ENCODE measurements at regions not wholly inside any gene's neighbourhood (a gene's known extent, or its start where the extent isn't known, plus 50 kb on each side); places are given as distances from the start of the nearest gene placed in this dataset.
A peak's percentile ranks its signal among the peaks of the same experiment; 100 is the strongest.

- H3K79me1 ChIP-seq (replicated peaks; ENCODE audit: low read length, poor library complexity, severe bottlenecking) = no peaks in the 10 kb centered on the region
- H4K91ac ChIP-seq (ENCODE audit: low read length) = no peak overlapping the region
- H3K27me3 ChIP-seq (ENCODE audit: control insufficient read depth in 1 of 2, insufficient read depth in 1 of 2, low read length in 2 of 2) = no peaks in the 10 kb centered on the region
- peaks cover 0 to 3% of the 10 kb centered on the region in 2 experiments for H3K36me3 ChIP-seq (ENCODE audit: control insufficient read depth in 1 of 2, insufficient read depth in 2 of 2, low read depth in 1 of 2, low read length in 2 of 2)
- H2BK120ac ChIP-seq (ENCODE audit: low read depth, low read length) = no peak overlapping the region
- H3K18ac ChIP-seq (ENCODE audit: low read depth in 1 of 2, low read length in 2 of 2) = no peak overlapping the region
- H4K8ac ChIP-seq (ENCODE audit: low read length) = no peak overlapping the region
- DNase-seq = no peak
- H3K27ac ChIP-seq (ENCODE audit: low read length, poor library complexity, severe bottlenecking) = no peak overlapping the region
- no peak overlapping the region for H3K4me3 ChIP-seq (ENCODE audit: insufficient read depth in 1 of 2, low read depth in 1 of 2, low read length in 2 of 2)
- H3K4me1 ChIP-seq (ENCODE audit: control insufficient read depth, insufficient read depth, low read depth, low read length) = no peaks in the 10 kb centered on the region
- no peak overlapping the region for H3K9ac ChIP-seq (ENCODE audit: low read length)
- H2BK15ac ChIP-seq (ENCODE audit: low read depth, poor library complexity, severe bottlenecking) = no peak overlapping the region
- WGBS = 95% methylated on average over 28 of the region's 28 CpGs
- no peak overlapping the region for H3K4ac ChIP-seq (ENCODE audit: low read depth in 1 of 2, low read length in 2 of 2)
- no peak overlapping the region for H2AK5ac ChIP-seq (ENCODE audit: low read length, severe bottlenecking)
- H3K4me2 ChIP-seq (ENCODE audit: low read length, poor library complexity, severe bottlenecking) = no peak overlapping the region
- no peaks in the 10 kb centered on the region for H3K9me3 ChIP-seq (ENCODE audit: control insufficient read depth, low read length)
- H2BK5ac ChIP-seq (ENCODE audit: low read depth, low read length, poor library complexity, severe bottlenecking) = no peak overlapping the region
- H2BK12ac ChIP-seq (ENCODE audit: low read length in 2 of 2) = no peak overlapping the region
- H3K23ac ChIP-seq (ENCODE audit: low read length in 2 of 2) = no peak overlapping the region
- no peak overlapping the region for H2AFZ ChIP-seq (ENCODE audit: low read depth, low read length)
- H3K14ac ChIP-seq (ENCODE audit: low read length in 2 of 2) = peak overlapping the region in 1 of 2 experiments; percentile 49
Observed at GRCh38 chr1:87636198-87636892, 307.7 kb downstream of the LMO4 start.

- Histone ChIP-seq H3K4ac (ENCODE audit: low read depth in 1 of 2, low read length in 2 of 2) (no peak overlapping the region), H3K23ac (ENCODE audit: low read length in 2 of 2) (no peak overlapping the region), H3K36me3 (ENCODE audit: control insufficient read depth in 1 of 2, insufficient read depth in 2 of 2, low read depth in 1 of 2, low read length in 2 of 2) (peaks cover 0 to 3% of the 10 kb centered on the region in 2 experiments), H2BK12ac (ENCODE audit: low read length in 2 of 2) (no peak overlapping the region), H3K9me3 (ENCODE audit: control insufficient read depth, low read length) (no peaks in the 10 kb centered on the region), H3K9ac (ENCODE audit: low read length) (no peak overlapping the region), H4K8ac (ENCODE audit: low read length) (no peak overlapping the region), H2AFZ (ENCODE audit: low read depth, low read length) (no peak overlapping the region), H3K4me2 (ENCODE audit: low read length, poor library complexity, severe bottlenecking) (no peak overlapping the region), H3K18ac (ENCODE audit: low read depth in 1 of 2, low read length in 2 of 2) (no peak overlapping the region), H2AK5ac (ENCODE audit: low read length, severe bottlenecking) (no peak overlapping the region), H3K79me1 (replicated peaks; ENCODE audit: low read length, poor library complexity, severe bottlenecking) (no peaks in the 10 kb centered on the region), H2BK15ac (ENCODE audit: low read depth, poor library complexity, severe bottlenecking) (no peak overlapping the region), H2BK5ac (ENCODE audit: low read depth, low read length, poor library complexity, severe bottlenecking) (no peak overlapping the region), H3K27me3 (ENCODE audit: control insufficient read depth in 1 of 2, insufficient read depth in 1 of 2, low read length in 2 of 2) (no peaks in the 10 kb centered on the region), H2BK120ac (ENCODE audit: low read depth, low read length) (no peak overlapping the region), H3K14ac (ENCODE audit: low read length in 2 of 2) (no peak overlapping the region), H3K4me3 (ENCODE audit: insufficient read depth in 1 of 2, low read depth in 1 of 2, low read length in 2 of 2) (no peak overlapping the region), H3K4me1 (ENCODE audit: control insufficient read depth, insufficient read depth, low read depth, low read length) (no peaks in the 10 kb centered on the region), H4K91ac (ENCODE audit: low read length) (no peak overlapping the region), H3K27ac (ENCODE audit: low read length, poor library complexity, severe bottlenecking) (no peak overlapping the region)
- no peak for DNase-seq
Observed at GRCh38 chr1:87638636-87639035, 310.0 kb downstream of the LMO4 start.

- WGBS = 64% methylated on average over 3 of the region's 3 CpGs
- Histone ChIP-seq H2BK12ac (ENCODE audit: low read length in 2 of 2) (no peak overlapping the region), H3K9ac (ENCODE audit: low read length) (no peak overlapping the region), H3K4me2 (ENCODE audit: low read length, poor library complexity, severe bottlenecking) (no peak overlapping the region), H3K79me1 (replicated peaks; ENCODE audit: low read length, poor library complexity, severe bottlenecking) (no peaks in the 10 kb centered on the region), H2AK5ac (ENCODE audit: low read length, severe bottlenecking) (no peak overlapping the region), H3K4me1 (ENCODE audit: control insufficient read depth, insufficient read depth, low read depth, low read length) (no peaks in the 10 kb centered on the region), H4K91ac (ENCODE audit: low read length) (no peak overlapping the region), H3K18ac (ENCODE audit: low read depth in 1 of 2, low read length in 2 of 2) (no peak overlapping the region), H2BK5ac (ENCODE audit: low read depth, low read length, poor library complexity, severe bottlenecking) (no peak overlapping the region), H3K23ac (ENCODE audit: low read length in 2 of 2) (no peak overlapping the region), H3K27ac (ENCODE audit: low read length, poor library complexity, severe bottlenecking) (no peak overlapping the region), H4K8ac (ENCODE audit: low read length) (no peak overlapping the region), H2BK15ac (ENCODE audit: low read depth, poor library complexity, severe bottlenecking) (no peak overlapping the region), H3K36me3 (ENCODE audit: control insufficient read depth in 1 of 2, insufficient read depth in 2 of 2, low read depth in 1 of 2, low read length in 2 of 2) (no peaks in the 10 kb centered on the region), H3K14ac (ENCODE audit: low read length in 2 of 2) (no peak overlapping the region), H3K4ac (ENCODE audit: low read depth in 1 of 2, low read length in 2 of 2) (no peak overlapping the region), H3K9me3 (ENCODE audit: control insufficient read depth, low read length) (no peaks in the 10 kb centered on the region), H3K4me3 (ENCODE audit: insufficient read depth in 1 of 2, low read depth in 1 of 2, low read length in 2 of 2) (no peak overlapping the region), H2BK120ac (ENCODE audit: low read depth, low read length) (no peak overlapping the region), H3K27me3 (ENCODE audit: control insufficient read depth in 1 of 2, insufficient read depth in 1 of 2, low read length in 2 of 2) (no peaks in the 10 kb centered on the region), H2AFZ (ENCODE audit: low read depth, low read length) (no peak overlapping the region)
- DNase-seq = no peak
Observed at GRCh38 chr1:87641996-87642395, 313.3 kb downstream of the LMO4 start.

DNA sequence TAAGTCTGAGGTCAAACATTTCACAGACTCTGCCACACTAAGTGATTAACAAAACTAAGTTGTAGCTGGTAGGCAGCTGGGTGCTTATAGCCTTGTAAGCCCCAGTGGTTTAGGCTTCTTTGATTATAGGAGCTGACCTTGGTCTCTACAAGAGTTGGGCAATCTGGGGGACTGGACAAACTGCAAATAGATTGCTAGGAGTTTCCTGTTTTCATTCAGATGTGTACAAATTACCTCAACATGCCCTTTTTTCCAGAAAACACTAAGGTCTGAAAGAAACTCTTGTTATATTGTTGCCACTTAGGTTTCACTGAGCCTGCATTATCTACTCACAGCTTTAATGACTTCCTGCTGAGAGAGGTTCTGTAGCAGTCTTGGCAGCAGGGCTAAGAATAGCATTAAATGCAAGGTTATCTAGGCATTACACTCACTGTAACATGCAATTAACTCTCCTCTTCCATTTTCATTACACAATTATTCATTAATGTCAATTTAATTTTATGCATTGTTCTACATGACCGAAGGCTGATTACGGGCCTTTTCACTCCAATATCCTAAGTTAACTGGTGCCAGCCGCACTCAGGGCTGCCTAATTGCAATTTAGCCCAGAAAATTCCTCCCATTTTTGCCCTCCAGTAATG is 314.0 kb downstream of the LMO4 start:
- peak; percentile 47 for DNase-seq
- Histone ChIP-seq H2AK5ac (ENCODE audit: low read length, severe bottlenecking) (no peak overlapping the region), H2BK5ac (ENCODE audit: low read depth, low read length, poor library complexity, severe bottlenecking) (no peak overlapping the region), H3K4me1 (ENCODE audit: control insufficient read depth, insufficient read depth, low read depth, low read length) (no peaks in the 10 kb centered on the region), H3K79me1 (replicated peaks; ENCODE audit: low read length, poor library complexity, severe bottlenecking) (no peaks in the 10 kb centered on the region), H2AFZ (ENCODE audit: low read depth, low read length) (no peak overlapping the region), H3K9ac (ENCODE audit: low read length) (no peak overlapping the region), H3K36me3 (ENCODE audit: control insufficient read depth in 1 of 2, insufficient read depth in 2 of 2, low read depth in 1 of 2, low read length in 2 of 2) (no peaks in the 10 kb centered on the region), H4K91ac (ENCODE audit: low read length) (no peak overlapping the region), H3K18ac (ENCODE audit: low read depth in 1 of 2, low read length in 2 of 2) (peak overlapping the region in 1 of 2 experiments; percentile 9), H2BK15ac (ENCODE audit: low read depth, poor library complexity, severe bottlenecking) (no peak overlapping the region), H3K27ac (ENCODE audit: low read length, poor library complexity, severe bottlenecking) (no peak overlapping the region), H3K4ac (ENCODE audit: low read depth in 1 of 2, low read length in 2 of 2) (no peak overlapping the region), H3K4me3 (ENCODE audit: insufficient read depth in 1 of 2, low read depth in 1 of 2, low read length in 2 of 2) (no peak overlapping the region), H3K23ac (ENCODE audit: low read length in 2 of 2) (no peak overlapping the region), H3K14ac (ENCODE audit: low read length in 2 of 2) (no peak overlapping the region), H3K9me3 (ENCODE audit: control insufficient read depth, low read length) (no peaks in the 10 kb centered on the region), H3K4me2 (ENCODE audit: low read length, poor library complexity, severe bottlenecking) (no peak overlapping the region), H3K27me3 (ENCODE audit: control insufficient read depth in 1 of 2, insufficient read depth in 1 of 2, low read length in 2 of 2) (no peaks in the 10 kb centered on the region), H2BK120ac (ENCODE audit: low read depth, low read length) (no peak overlapping the region), H2BK12ac (ENCODE audit: low read length in 2 of 2) (no peak overlapping the region), H4K8ac (ENCODE audit: low read length) (no peak overlapping the region)
- 49% methylated on average over 3 of the region's 3 CpGs for WGBS
